CD4-positive, alpha-beta T cell treated with Interleukin-12 subunit alpha and Interleukin-12 subunit beta, for 1 hour (primary cell): ENCODE measurements at regions not wholly inside any gene's neighbourhood (a gene's known extent, or its start where the extent isn't known, plus 50 kb on each side); places are given as distances from the start of the nearest gene placed in this dataset.
"Not testable (repeated sequence)": the region's sequence is repeated elsewhere in the genome, so short reads cannot be mapped to it uniquely, and the experiment has no call there.

Source experiments
- DNase-seq: peaks from one replicate; pipeline ENCODE4 v3.0.0-alpha.2; 2020

- DNase-seq, result no peak
These were observed 345.4 kb downstream of the PPP1R2C start for GRCh38 chrX:42432552-42432951.

- no peak for DNase-seq
These were observed 355.0 kb downstream of the PPP1R2C start for GRCh38 chrX:42422961-42423360.

GRCh38 chrX:42420426-42420825 lies 357.5 kb downstream of the PPP1R2C start:
- no peak for DNase-seq

- no peak for DNase-seq
These were observed 362.3 kb downstream of the PPP1R2C start for GRCh38 chrX:42415636-42416035.

- DNase-seq, result no peak
These were observed 363.9 kb downstream of the PPP1R2C start for GRCh38 chrX:42414057-42414456.

- DNase-seq, result no peak
These were observed 378.3 kb downstream of the PPP1R2C start for GRCh38 chrX:42399632-42400024.

- peak; percentile 14 for DNase-seq
These were observed 378.9 kb downstream of the PPP1R2C start for GRCh38 chrX:42398967-42399631.

GRCh38 chrX:42396136-42396535 lies 381.8 kb downstream of the PPP1R2C start:
- DNase-seq, result no peak

DNA sequence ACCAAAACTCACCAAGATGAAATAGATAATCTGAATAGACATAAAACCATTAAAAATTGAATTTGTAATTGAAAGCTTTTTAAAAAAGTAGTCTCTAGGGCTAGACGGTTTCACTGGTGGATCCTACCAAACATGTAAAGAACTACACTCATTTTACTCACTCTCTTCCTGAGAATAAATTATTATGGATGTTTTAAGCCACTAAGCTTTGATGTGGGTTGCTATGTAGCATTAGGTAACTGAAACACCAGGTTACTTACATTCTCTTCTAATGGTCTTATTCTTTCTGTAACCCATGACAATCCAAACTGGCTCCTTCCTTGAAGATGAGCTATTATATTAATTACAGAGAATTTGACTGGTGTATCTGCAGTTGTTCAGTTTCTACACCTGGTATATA lies 385.1 kb downstream of the PPP1R2C start:
- no peak for DNase-seq

DNA sequence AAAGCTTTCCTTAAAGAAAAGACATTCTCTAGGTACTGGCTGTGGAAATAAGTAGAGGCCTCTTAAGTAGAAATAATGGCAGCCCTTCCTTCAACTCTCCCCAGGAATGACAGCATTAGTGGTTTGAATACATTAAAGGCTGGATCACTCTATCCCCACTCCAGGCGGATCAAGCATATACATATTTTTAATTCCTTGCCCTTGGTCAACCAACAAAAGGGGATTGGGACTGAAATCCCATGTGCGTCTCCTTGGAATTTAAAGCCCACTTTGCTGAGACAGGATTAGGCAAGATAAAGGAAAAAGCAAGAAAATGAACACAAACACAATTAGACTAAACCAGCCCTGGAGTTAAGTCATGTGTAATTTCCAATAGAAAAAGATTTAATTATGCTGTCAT lies 391.3 kb downstream of the PPP1R2C start:
- no peak for DNase-seq

DNA sequence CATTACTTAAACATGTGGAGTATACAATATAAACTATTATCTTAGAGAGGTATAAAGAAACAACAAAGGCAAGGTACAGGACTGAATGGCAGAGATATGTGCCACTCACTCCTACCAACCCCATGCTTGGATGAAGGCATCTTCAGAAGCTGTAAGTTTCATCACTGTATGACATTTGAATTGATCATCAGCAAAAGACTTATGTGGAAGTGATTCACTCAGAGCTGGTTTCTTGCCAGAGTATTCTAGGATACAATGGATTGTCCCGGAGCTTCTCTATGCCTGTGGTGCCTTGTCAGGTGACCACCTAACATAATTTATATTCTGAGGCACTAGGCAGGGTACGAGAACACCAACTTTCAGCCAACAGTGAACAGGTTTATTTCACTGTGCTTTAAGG lies 392.2 kb downstream of the PPP1R2C start:
- no peak for DNase-seq

- DNase-seq, result no peak
These were observed 393.0 kb downstream of the PPP1R2C start for GRCh38 chrX:42384956-42385355.

DNA sequence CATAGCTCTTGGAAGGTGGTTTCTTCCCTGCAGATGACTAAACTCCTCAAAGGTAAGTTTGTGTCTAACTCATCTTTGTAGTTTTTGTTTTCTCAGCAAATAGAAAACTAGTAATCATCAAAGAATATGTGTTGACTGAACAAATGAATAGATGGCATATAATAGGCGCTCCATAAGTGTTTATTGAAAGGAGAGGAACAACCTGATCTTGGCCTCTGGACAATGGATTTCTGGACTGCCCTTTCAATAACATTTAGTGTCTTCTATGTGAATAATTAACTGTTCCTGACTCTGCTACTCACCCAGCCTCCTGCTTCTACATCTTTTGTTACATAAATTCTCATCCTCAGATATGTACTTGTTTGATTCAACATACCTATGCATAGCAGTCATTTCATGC lies 399.1 kb downstream of the PPP1R2C start:
- DNase-seq, result no peak

DNA sequence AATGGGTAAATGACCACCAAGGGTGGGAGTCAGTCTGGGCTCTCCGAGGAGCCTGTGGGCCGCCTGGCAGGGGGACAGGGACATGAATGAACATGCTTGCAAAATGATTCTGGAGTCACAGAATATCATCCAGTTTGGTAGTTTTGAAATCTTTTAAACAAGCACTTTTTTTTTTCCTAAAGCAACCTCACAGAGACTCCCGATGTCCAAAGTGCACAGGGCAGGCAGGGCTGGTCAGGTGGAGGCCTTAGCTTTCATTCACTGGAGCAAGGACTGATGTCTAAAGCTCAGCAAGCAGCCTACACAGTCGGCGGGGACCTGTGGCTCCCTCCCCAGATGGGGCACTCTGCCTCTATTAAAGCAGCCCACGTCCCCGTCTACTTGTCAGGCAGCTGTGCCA lies 402.9 kb downstream of the PPP1R2C start:
- DNase-seq, result no peak

GRCh38 chrX:42366181-42366580 lies 411.8 kb downstream of the PPP1R2C start:
- DNase-seq, result no peak

DNA sequence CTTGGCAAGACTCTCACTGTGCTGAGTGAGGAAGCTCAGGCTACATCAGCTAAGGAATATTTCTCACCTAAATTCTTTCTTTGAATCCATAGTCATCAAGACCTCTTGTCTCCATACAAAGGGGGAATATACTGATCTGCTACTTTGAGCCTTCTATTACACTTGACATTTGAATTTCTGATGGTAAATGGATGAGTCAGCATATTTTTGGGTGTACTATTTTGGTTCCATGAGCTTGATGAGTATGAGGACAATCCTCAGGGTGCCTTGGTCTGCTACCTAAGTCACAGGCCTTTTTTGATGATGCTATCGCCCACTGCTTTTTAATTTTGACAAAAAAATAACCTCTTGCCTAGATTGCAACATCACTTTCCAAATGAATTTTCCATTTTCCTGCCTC lies 415.7 kb downstream of the PPP1R2C start:
- no peak for DNase-seq

DNA sequence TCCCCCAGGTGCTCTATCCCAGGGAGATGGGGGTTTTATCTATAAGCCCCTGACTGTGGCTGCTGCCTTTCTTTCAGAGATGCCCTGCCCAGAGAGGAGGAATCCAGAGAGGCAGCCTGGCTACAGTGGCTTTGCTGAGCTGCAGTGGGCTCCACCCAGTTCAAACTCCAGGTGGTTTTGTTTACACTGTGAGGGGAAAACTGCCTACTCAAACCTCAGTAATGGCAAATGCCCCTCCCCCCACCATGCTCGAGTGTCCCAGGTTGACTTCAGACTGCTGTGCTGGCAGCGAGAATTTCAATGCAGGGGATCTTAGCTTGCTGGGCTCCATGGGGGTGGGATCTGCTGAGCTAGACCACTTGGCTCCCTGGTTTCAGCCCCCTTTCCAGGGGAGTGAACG lies 419.6 kb upstream of the CASK start:
- DNase-seq, result not testable (repeated sequence)
